Naive thymus-derived CD4-positive, alpha-beta T cell (primary cell): ENCODE measurements at regions not wholly inside any gene's neighbourhood (a gene's known extent, or its start where the extent isn't known, plus 50 kb on each side); places are given as distances from the start of the nearest gene placed in this dataset.

Experiments used
- ATAC-seq: fragments of 150-1000 bp; cut with Tn5 transposase; 2 replicates; pipeline ENCODE4 v1.10.0; 2021; ENCODE audit warnings: mild to moderate bottlenecking, moderate library complexity
- CTCF ChIA-PET: fragments of 350-600 bp; sonication (Branson Sonifier 250); formaldehyde crosslinking; loops from one replicate; lab custom pipeline; 2021; ENCODE audit warnings: antibody characterized with exemption; lab: Charles Lee
- POLR2A ChIA-PET: fragments of 350-600 bp; sonication (Branson Sonifier 250); formaldehyde crosslinking; loops from one replicate; lab custom pipeline; 2021; ENCODE audit warnings: antibody characterized with exemption, inconsistent platforms; lab: Charles Lee
- DNase-seq, 9 donors: peaks; one replicate each; pipeline versions ENCODE4 v3.0.0 to v3.0.0-alpha.2; 2020 to 2022; ENCODE audit warnings: mixed read lengths in 1 of 9
- H3K27ac ChIP-seq: one replicate; pipeline ENCODE4 v1.7.0; 2013; ENCODE audit warnings: mild to moderate bottlenecking, low read depth, low read length, moderate library complexity
- H3K27me3 ChIP-seq, 2 donors: one replicate each; pipeline ENCODE4 v1.7.0; 2013; ENCODE audit warnings: low read length in 2 of 2, mild to moderate bottlenecking in 2 of 2, moderate library complexity in 2 of 2; ENCODE audit not compliant: control insufficient read depth in 2 of 2, insufficient read depth in 2 of 2
- H3K36me3 ChIP-seq, 3 experiments: 1 replicate in 2 of 3; 2 replicates in 1 of 3; pipeline ENCODE4 v1.7.0; 2013; ENCODE audit warnings: low read length in 3 of 3, mild to moderate bottlenecking in 3 of 3, moderate library complexity in 1 of 3; ENCODE audit not compliant: insufficient read depth in 3 of 3, control insufficient read depth in 2 of 3
- H3K4me1 ChIP-seq, 2 donors: one replicate each; pipeline ENCODE4 v1.7.0; 2013; ENCODE audit warnings: low read length in 2 of 2, mild to moderate bottlenecking in 2 of 2, moderate library complexity in 1 of 2; ENCODE audit not compliant: control insufficient read depth in 2 of 2, insufficient read depth in 2 of 2
- H3K4me3 ChIP-seq: 2 replicates; pipeline ENCODE4 v1.7.0; 2013; ENCODE audit warnings: mild to moderate bottlenecking, low read length
- H3K9me3 ChIP-seq, 3 experiments: 1 replicate in 2 of 3; 2 replicates in 1 of 3; pipeline ENCODE4 v1.7.0; 2013; ENCODE audit warnings: low read length in 3 of 3; ENCODE audit not compliant: control insufficient read depth in 2 of 3
- H3K27ac Mint-ChIP-seq, 9 donors: one replicate each; pipeline ENCODE4 v1.8.0; 2020 to 2022; ENCODE audit warnings: mixed read lengths in 9 of 9, mild to moderate bottlenecking in 8 of 9, moderate library complexity in 5 of 9, inconsistent platforms in 2 of 9
- H3K27me3 Mint-ChIP-seq, 5 donors: one replicate each; pipeline ENCODE4 v1.8.0; 2021 to 2022; ENCODE audit warnings: mixed read lengths in 5 of 5, mild to moderate bottlenecking in 1 of 5
- H3K36me3 Mint-ChIP-seq, 5 donors: one replicate each; pipeline ENCODE4 v1.8.0; 2020 to 2022; ENCODE audit warnings: mixed read lengths in 5 of 5, mild to moderate bottlenecking in 3 of 5, inconsistent platforms in 1 of 5
- H3K4me1 Mint-ChIP-seq, 7 donors: one replicate each; pipeline ENCODE4 v1.8.0; 2020 to 2022; ENCODE audit warnings: mixed read lengths in 7 of 7, mild to moderate bottlenecking in 3 of 7, inconsistent platforms in 1 of 7
- H3K4me3 Mint-ChIP-seq, 10 donors: one replicate each; pipeline ENCODE4 v1.8.0; 2020 to 2022; ENCODE audit warnings: mild to moderate bottlenecking in 10 of 10, mixed read lengths in 10 of 10, moderate library complexity in 6 of 10, inconsistent platforms in 2 of 10
- H3K9me3 Mint-ChIP-seq, 11 donors: one replicate each; pipeline ENCODE4 v1.8.0; 2020 to 2022; ENCODE audit warnings: mixed read lengths in 11 of 11, mild to moderate bottlenecking in 4 of 11, inconsistent platforms in 1 of 11, moderate library complexity in 1 of 11
- intact Hi-C, 2 donors: fragments of 100-400 bp; cut with micrococcal nuclease; formaldehyde crosslinking; loops; one replicate each; pipeline ENCODE4 v1.15.1; 2023

GRCh38 chr12:47419497-47419896 lies 286.3 kb downstream of the RPAP3 start:
- Mint-ChIP-seq H3K27ac (no peak overlapping the region), H3K4me1 (peaks cover 3 to 26% (median 13%) of the 10 kb centered on the region in 7 donors), H3K4me3 (no peak overlapping the region), H3K36me3 (peaks cover 0 to 7% (median 0%) of the 10 kb centered on the region in 5 donors), H3K9me3 (peaks cover 0 to 6% (median 0%) of the 10 kb centered on the region in 11 donors), H3K27me3 (no peaks in the 10 kb centered on the region)
- DNase-seq (no peak), ATAC-seq (no peak)
- H3K27me3 ChIP-seq, result no peaks in the 10 kb centered on the region
- H3K36me3 ChIP-seq, result no peaks in the 10 kb centered on the region
- ChIA-PET POLR2A (no interaction called here), CTCF (interaction anchor here (0.8 kb wide), 1 partner anchor 399 kb away, joined by 3 read pairs; no protein-coding TSS in a partner anchor)
- no peaks in the 10 kb centered on the region for H3K4me1 ChIP-seq
- H3K4me3 ChIP-seq, result no peak overlapping the region
- H3K27ac ChIP-seq, result no peak overlapping the region
- intact Hi-C loops, result loop anchor here in 1 of 2 donors (10.0 kb wide), 1 partner anchor 745 kb away; no protein-coding TSS in a partner anchor
- no peaks in the 10 kb centered on the region for H3K9me3 ChIP-seq

DNA sequence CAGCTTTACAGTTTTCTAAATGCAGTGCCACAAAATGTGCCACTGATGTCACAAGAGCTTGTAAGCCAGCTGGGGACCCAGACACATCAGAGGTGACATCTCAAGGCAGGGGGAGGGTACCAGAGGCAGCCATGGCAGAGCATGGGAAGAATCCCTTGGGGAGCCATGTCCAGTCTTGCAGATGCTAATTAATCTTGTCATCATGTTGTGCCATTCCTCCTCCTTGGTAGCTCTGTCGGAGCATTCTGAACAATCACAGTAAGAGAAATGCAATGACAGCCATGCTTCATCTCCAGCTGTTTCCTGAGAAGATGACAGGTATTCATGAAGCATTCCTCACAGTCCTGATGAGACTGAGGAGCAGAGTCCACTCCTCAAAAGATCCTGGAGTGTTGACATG lies 287.9 kb downstream of the RPAP3 start:
- H3K36me3 Mint-ChIP-seq, result peaks cover 0 to 7% (median 0%) of the 10 kb centered on the region in 5 donors
- CTCF ChIA-PET, result no interaction called here

GRCh38 chr12:47417121-47417520 lies 288.7 kb downstream of the RPAP3 start:
- no peak overlapping the region for H3K27ac ChIP-seq
- DNase-seq, result no peak
- POLR2A ChIA-PET, result no interaction called here

More for the DNA sequence above, 287.9 kb downstream of the RPAP3 start:
- no peak overlapping the region for H3K4me3 ChIP-seq
- ATAC-seq (no peak), DNase-seq (no peak)
- POLR2A ChIA-PET, result no interaction called here
- Mint-ChIP-seq H3K4me3 (no peak overlapping the region), H3K9me3 (peaks cover 0 to 4% (median 0%) of the 10 kb centered on the region in 11 donors), H3K27me3 (no peaks in the 10 kb centered on the region), H3K4me1 (peaks cover 4 to 37% (median 28%) of the 10 kb centered on the region in 7 donors), H3K27ac (no peak overlapping the region)
- intact Hi-C loops, result loop anchor here in 1 of 2 donors (10.0 kb wide), 1 partner anchor 743 kb away; no protein-coding TSS in a partner anchor
- H3K4me1 ChIP-seq, result peaks cover 0 to 9% of the 10 kb centered on the region in 2 donors
- H3K27ac ChIP-seq, result no peak overlapping the region
- H3K36me3 ChIP-seq, result no peaks in the 10 kb centered on the region
- H3K9me3 ChIP-seq, result no peaks in the 10 kb centered on the region
- no peaks in the 10 kb centered on the region for H3K27me3 ChIP-seq

GRCh38 chr12:47415054-47415453 lies 290.8 kb downstream of the RPAP3 start:
- H3K36me3 Mint-ChIP-seq, result peaks cover 0 to 12% (median 0%) of the 10 kb centered on the region in 5 donors
- H3K4me3 Mint-ChIP-seq, result no peak overlapping the region
- H3K4me3 ChIP-seq, result no peak overlapping the region
- H3K9me3 Mint-ChIP-seq, result peaks cover 0 to 2% (median 0%) of the 10 kb centered on the region in 11 donors
- H3K27ac ChIP-seq, result no peak overlapping the region
- H3K4me1 ChIP-seq, result peaks cover 0 to 38% of the 10 kb centered on the region in 2 donors
- no peaks in the 10 kb centered on the region for H3K27me3 ChIP-seq
- H3K27ac Mint-ChIP-seq, result no peak overlapping the region
- no peaks in the 10 kb centered on the region for H3K36me3 ChIP-seq
- DNase-seq (no peak), ATAC-seq (no peak)
- POLR2A ChIA-PET, result no interaction called here
- peaks cover 19 to 59% (median 56%) of the 10 kb centered on the region in 7 donors for H3K4me1 Mint-ChIP-seq
- H3K9me3 ChIP-seq, result no peaks in the 10 kb centered on the region
- no peaks in the 10 kb centered on the region for H3K27me3 Mint-ChIP-seq
- intact Hi-C loops, result loop anchor here in 1 of 2 donors (10.0 kb wide), 1 partner anchor 740 kb away; no protein-coding TSS in a partner anchor
- CTCF ChIA-PET, result interaction anchor here (0.8 kb wide), 1 partner anchor 382 kb away, joined by 5 read pairs; no protein-coding TSS in a partner anchor

More at GRCh38 chr12:47417121-47417520, 288.7 kb downstream of the RPAP3 start:
- CTCF ChIA-PET, result no interaction called here
- intact Hi-C loops, result loop anchor here in 1 of 2 donors (10.0 kb wide), 1 partner anchor 742 kb away; no protein-coding TSS in a partner anchor
- no peak overlapping the region for H3K4me3 ChIP-seq
- no peak overlapping the region for H3K4me3 Mint-ChIP-seq
- no peaks in the 10 kb centered on the region for H3K27me3 ChIP-seq
- no peaks in the 10 kb centered on the region for H3K27me3 Mint-ChIP-seq
- H3K9me3 Mint-ChIP-seq, result peaks cover 0 to 3% (median 0%) of the 10 kb centered on the region in 11 donors
- peaks cover 0 to 9% (median 0%) of the 10 kb centered on the region in 5 donors for H3K36me3 Mint-ChIP-seq
- ATAC-seq, result no peak
- H3K9me3 ChIP-seq, result no peaks in the 10 kb centered on the region
- H3K4me1 Mint-ChIP-seq, result peaks cover 11 to 40% (median 35%) of the 10 kb centered on the region in 7 donors
- no peaks in the 10 kb centered on the region for H3K36me3 ChIP-seq
- no peak overlapping the region for H3K27ac Mint-ChIP-seq
- peaks cover 0 to 17% of the 10 kb centered on the region in 2 donors for H3K4me1 ChIP-seq

GRCh38 chr12:47414511-47414910 lies 291.3 kb downstream of the RPAP3 start:
- Mint-ChIP-seq H3K27me3 (no peaks in the 10 kb centered on the region), H3K4me3 (no peak overlapping the region)
- peak; percentile 73 for ATAC-seq

GRCh38 chr12:47413806-47414205 lies 292.0 kb downstream of the RPAP3 start:
- intact Hi-C loops, result loop anchor here in 1 of 2 donors (10.0 kb wide), 1 partner anchor 739 kb away; no protein-coding TSS in a partner anchor
- Histone ChIP-seq H3K9me3 (no peaks in the 10 kb centered on the region), H3K4me1 (peaks cover 1 to 50% of the 10 kb centered on the region in 2 donors), H3K27me3 (no peaks in the 10 kb centered on the region), H3K27ac (no peak overlapping the region), H3K36me3 (no peaks in the 10 kb centered on the region), H3K4me3 (no peak overlapping the region)
- ChIA-PET CTCF (interaction anchor here (1.4 to 1.6 kb wide), 2 partner anchors 16 to 381 kb away, joined by 5 to 7 read pairs; no protein-coding TSS in a partner anchor), POLR2A (interaction anchor here (1.1 kb wide), 1 partner anchor 292 kb away, joined by 4 read pairs; the partner anchor contains the start of gene RPAP3)
- H3K4me3 Mint-ChIP-seq, result peak overlapping the region in 2 of 10 donors; percentile 43 to 46
- H3K27ac Mint-ChIP-seq, result peak overlapping the region in 4 of 9 donors; percentile 21 to 91 (median 70)
- no peaks in the 10 kb centered on the region for H3K27me3 Mint-ChIP-seq
- peaks cover 0 to 14% (median 0%) of the 10 kb centered on the region in 5 donors for H3K36me3 Mint-ChIP-seq
- DNase-seq (no peak), ATAC-seq (no peak)
- peaks cover 0 to 2% (median 0%) of the 10 kb centered on the region in 11 donors for H3K9me3 Mint-ChIP-seq
- peaks cover 30 to 71% (median 69%) of the 10 kb centered on the region in 7 donors for H3K4me1 Mint-ChIP-seq

More at GRCh38 chr12:47414511-47414910, 291.3 kb downstream of the RPAP3 start:
- Mint-ChIP-seq H3K9me3 (peaks cover 0 to 2% (median 0%) of the 10 kb centered on the region in 11 donors), H3K36me3 (peaks cover 0 to 12% (median 0%) of the 10 kb centered on the region in 5 donors), H3K4me1 (peaks cover 23 to 64% (median 62%) of the 10 kb centered on the region in 7 donors), H3K27ac (peak overlapping the region in 3 of 9 donors; percentile 38 to 91 (median 60))
- H3K36me3 ChIP-seq, result no peaks in the 10 kb centered on the region
- no peak overlapping the region for H3K4me3 ChIP-seq
- no peaks in the 10 kb centered on the region for H3K27me3 ChIP-seq
- peaks cover 0 to 43% of the 10 kb centered on the region in 2 donors for H3K4me1 ChIP-seq
- intact Hi-C loops, result loop anchor here in 1 of 2 donors (10.0 kb wide), 1 partner anchor 740 kb away; no protein-coding TSS in a partner anchor
- H3K9me3 ChIP-seq, result no peaks in the 10 kb centered on the region
- ChIA-PET POLR2A (no interaction called here), CTCF (interaction anchor here (0.8 kb wide), 1 partner anchor 382 kb away, joined by 5 read pairs; no protein-coding TSS in a partner anchor)
- peak in 1 of 9 donors; percentile 37 for DNase-seq
- H3K27ac ChIP-seq, result no peak overlapping the region
